ENCODE measurements at regions not wholly inside any gene's neighbourhood (a gene's known extent, or its start where the extent isn't known, plus 50 kb on each side); places are given as distances from the start of the nearest gene placed in this dataset.

DNA sequence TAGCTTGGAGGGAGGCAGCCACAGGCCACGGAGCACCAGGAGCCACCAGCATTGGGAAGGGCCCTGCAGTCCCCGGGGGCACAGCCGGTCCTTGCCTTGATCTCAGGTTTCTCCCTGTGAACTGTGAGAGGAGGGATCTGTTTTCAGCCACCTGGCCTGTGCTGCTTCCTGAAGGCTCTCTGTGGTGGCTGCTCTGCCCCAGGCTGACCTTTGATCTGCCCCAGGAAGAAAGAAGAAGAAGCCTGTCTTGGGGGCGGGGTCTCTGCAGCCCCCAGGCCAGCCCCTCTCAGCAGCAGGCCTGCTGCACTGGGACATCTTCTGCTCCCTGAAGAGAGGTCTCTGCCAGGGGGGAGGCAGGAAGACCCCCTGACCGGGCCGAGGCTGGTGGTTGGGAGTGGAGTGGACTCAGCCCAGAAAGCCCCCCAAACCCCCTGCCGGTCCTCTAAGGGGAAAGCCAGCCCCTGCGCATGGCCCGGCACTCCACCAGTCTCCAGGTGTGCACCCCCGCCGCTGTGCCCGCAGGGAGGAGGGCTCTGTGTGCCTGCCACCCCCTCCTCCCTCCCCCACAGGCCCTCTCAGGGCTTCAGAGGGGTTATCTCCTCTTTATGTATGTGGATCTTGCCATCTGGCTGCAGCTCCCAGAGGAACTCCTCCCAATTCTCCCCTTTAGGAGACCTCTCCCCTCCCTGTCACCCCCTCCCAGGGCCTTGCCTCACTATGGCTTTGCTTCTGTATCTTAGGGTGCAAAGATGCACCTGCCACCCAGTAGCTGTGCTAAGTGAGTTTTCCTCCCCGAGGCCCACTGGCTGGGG, 675.3 kb downstream of the BRD1 start:
- Histone ChIP-seq H3K4me3 (no peak overlapping the region), H3K4me1 (no peaks in the 10 kb centered on the region), H3K36me3 (no peaks in the 10 kb centered on the region), H3K9me3 (no peaks in the 10 kb centered on the region), H3K27ac (no peak overlapping the region), H3K27me3 (peaks cover 0 to 63% (median 0%) of the 10 kb centered on the region in 4 donors)
- intact Hi-C loops (cut with DNase I): no loop called here
- no peak for DNase-seq
- 24% methylated on average over 5 of the region's 13 CpGs; no CpG with 5 or more reads in 1 of the 2 donors for WGBS, 2 donors
- TF ChIP-seq, protein P1, sequence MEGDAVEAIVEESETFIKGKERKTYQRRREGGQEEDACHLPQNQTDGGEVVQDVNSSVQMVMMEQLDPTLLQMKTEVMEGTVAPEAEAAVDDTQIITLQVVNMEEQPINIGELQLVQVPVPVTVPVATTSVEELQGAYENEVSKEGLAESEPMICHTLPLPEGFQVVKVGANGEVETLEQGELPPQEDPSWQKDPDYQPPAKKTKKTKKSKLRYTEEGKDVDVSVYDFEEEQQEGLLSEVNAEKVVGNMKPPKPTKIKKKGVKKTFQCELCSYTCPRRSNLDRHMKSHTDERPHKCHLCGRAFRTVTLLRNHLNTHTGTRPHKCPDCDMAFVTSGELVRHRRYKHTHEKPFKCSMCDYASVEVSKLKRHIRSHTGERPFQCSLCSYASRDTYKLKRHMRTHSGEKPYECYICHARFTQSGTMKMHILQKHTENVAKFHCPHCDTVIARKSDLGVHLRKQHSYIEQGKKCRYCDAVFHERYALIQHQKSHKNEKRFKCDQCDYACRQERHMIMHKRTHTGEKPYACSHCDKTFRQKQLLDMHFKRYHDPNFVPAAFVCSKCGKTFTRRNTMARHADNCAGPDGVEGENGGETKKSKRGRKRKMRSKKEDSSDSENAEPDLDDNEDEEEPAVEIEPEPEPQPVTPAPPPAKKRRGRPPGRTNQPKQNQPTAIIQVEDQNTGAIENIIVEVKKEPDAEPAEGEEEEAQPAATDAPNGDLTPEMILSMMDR (IDR thresholded peaks at IDR 0.05): no peak
- TF ChIP-seq POLR2A (IDR thresholded peaks at IDR 0.05): no peak

- DNase-seq: no peak
- 27 to 76% methylated on average over 3 to 8 of the region's 24 CpGs for WGBS, 2 donors
- no peak overlapping the region for H3K4me3 ChIP-seq
- no peaks in the 10 kb centered on the region for H3K36me3 ChIP-seq
- peaks cover 0 to 65% (median 0%) of the 10 kb centered on the region in 4 donors for H3K27me3 ChIP-seq
- no peak for TF ChIP-seq POLR2A (IDR thresholded peaks at IDR 0.05)
- TF ChIP-seq, protein P1 (IDR thresholded peaks at IDR 0.05): no peak
- no peak overlapping the region for H3K27ac ChIP-seq
- intact Hi-C loops (cut with DNase I): no loop called here
- no peaks in the 10 kb centered on the region for H3K9me3 ChIP-seq
- H3K4me1 ChIP-seq: no peaks in the 10 kb centered on the region
Measured at GRCh38 chr22:49151256-49152126, 676.2 kb downstream of the BRD1 start.

GRCh38 chr22:49150801-49151221, 676.9 kb downstream of the BRD1 start:
- 66 to 75% methylated on average over 5 to 9 of the region's 18 CpGs for WGBS, 2 donors
- Histone ChIP-seq H3K27me3 (peaks cover 0 to 69% (median 0%) of the 10 kb centered on the region in 4 donors), H3K4me1 (no peaks in the 10 kb centered on the region), H3K36me3 (no peaks in the 10 kb centered on the region), H3K9me3 (no peaks in the 10 kb centered on the region), H3K4me3 (no peak overlapping the region), H3K27ac (no peak overlapping the region)
- TF ChIP-seq, protein P1 (IDR thresholded peaks at IDR 0.05): no peak
- no peak for TF ChIP-seq POLR2A (IDR thresholded peaks at IDR 0.05)
- intact Hi-C loops (cut with DNase I): no loop called here
- no peak for DNase-seq

GRCh38 chr22:49149721-49150608, 677.7 kb downstream of the BRD1 start:
- Histone ChIP-seq H3K9me3 (no peaks in the 10 kb centered on the region), H3K27me3 (peaks cover 0 to 69% (median 0%) of the 10 kb centered on the region in 4 donors), H3K27ac (no peak overlapping the region), H3K4me1 (no peaks in the 10 kb centered on the region), H3K4me3 (no peak overlapping the region), H3K36me3 (no peaks in the 10 kb centered on the region)
- TF ChIP-seq, protein P1 (IDR thresholded peaks at IDR 0.05): no peak
- TF ChIP-seq POLR2A (IDR thresholded peaks at IDR 0.05): no peak
- DNase-seq: no peak
- intact Hi-C loops (cut with DNase I): loop anchor here (10.0 kb wide), 1 partner anchor 135 kb away; no protein-coding TSS in a partner anchor
- 34 to 45% methylated on average over 3 to 7 of the region's 18 CpGs for WGBS, 2 donors

Measured in esophagus squamous epithelium (tissue), 5 donors.